Stimulated activated CD4-positive, alpha-beta T cell treated with anti-CD3 and anti-CD28 coated beads, Interleukin-12 subunit alpha, Interleukin-12 subunit beta, amount 100 ng/mL, for 48 hours (primary cell): ENCODE measurements at regions not wholly inside any gene's neighbourhood (a gene's known extent, or its start where the extent isn't known, plus 50 kb on each side); places are given as distances from the start of the nearest gene placed in this dataset.

Experiments used
- DNase-seq, 3 donors: peaks; one replicate each; pipeline ENCODE4 v3.0.0-alpha.2; 2020; ENCODE audit warnings: low read depth in 2 of 3, low spot score in 1 of 3

DNA sequence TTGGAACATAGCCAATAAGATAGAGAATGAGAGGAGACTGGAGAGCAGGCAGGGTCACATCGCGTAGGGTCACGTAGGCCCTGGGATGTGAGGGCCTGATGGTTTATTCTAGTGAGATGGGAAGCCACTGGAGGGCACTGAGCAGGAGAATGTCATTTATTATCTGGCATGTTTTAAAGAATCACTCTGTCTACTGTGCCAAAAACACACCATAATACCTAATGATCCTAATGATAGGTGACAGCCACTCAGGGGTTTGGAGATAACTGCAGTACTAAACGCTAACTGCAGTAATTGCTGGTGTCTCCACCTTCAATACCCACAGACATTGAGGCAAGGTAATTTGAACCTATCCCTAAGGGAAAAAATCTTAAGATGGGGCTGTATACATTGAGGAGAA lies 185.4 kb downstream of the TTLL7 start:
- no peak for DNase-seq

DNA sequence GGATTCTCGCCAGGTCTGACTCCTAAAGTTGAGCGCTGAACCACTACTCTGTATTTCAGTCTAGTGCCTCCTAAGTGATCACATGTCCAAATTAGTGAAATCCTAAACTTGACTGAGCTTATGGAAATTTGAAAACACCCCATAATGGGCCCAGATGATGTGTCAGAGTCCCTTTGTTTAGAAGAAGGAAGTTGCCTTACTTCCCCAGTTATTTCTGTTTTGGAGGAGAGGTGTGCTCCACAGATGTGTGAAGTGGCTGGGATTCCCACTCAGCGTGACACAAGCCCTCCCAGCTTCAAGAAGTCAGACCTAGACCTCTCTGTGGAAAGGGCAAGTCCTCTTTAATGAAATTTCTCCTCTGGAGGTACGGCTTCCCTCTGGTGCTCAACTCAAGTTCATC lies 188.8 kb downstream of the TTLL7 start:
- DNase-seq, result no peak

DNA sequence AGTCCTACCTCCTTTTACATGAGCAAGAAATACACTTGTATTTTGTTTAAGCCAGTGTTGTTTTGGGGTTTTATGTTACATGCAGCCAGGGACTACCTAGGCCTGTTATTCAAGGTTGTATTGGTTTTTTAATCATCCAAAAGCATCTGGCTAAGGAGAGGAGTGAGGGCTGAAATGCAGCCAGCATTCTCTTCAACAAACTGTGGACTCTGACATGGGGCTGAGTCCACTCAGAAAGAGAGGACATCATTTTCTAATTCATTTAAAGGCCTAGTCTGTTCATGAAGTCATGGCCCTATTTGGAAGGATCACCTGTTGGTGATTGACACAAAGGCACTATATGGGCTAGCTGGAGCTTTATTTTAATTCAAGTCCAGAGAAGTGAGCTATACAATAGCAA lies 190.4 kb downstream of the TTLL7 start:
- no peak for DNase-seq

DNA sequence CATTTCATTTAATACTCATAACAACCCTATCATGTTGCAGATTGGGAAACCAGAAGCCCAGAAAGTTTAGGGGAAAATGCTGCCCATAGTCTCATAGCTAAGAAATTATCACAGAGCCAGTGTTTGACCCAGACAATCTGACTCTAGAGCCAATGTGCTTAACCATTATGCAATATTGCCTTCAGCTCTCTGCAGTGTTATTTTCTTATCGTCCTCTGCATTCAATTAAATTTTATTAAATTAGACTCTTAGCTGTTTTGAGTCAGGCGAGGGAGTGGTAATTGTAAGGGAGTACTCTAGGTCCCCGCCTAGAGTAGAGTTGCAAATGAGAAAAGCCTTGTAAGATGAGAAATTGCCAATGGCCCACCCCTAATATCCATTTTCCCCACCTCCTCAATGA lies 191.1 kb downstream of the TTLL7 start:
- DNase-seq, result no peak

- DNase-seq, result no peak
Measured at GRCh38 chr1:83807231-83807630, 191.7 kb downstream of the TTLL7 start.

DNA sequence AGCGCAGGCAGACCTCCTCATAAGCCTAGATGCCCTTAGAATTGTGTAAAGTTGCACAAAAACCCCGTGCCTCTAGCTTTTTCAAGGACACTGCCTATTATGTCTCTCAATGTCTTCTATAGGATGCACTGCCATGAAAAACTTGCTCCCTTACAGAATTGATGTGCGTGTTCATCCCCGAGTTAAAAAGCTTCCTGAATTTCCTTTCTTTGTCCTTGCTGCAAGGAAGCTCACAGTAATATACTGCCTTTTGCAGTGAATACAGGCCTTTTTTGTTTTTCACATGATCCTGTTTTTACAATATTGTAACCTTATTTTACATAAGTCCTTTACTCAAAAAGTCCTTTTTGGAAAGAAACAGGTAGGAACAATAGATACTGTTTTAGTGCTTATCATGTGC lies 193.0 kb downstream of the TTLL7 start:
- DNase-seq, result no peak

DNA sequence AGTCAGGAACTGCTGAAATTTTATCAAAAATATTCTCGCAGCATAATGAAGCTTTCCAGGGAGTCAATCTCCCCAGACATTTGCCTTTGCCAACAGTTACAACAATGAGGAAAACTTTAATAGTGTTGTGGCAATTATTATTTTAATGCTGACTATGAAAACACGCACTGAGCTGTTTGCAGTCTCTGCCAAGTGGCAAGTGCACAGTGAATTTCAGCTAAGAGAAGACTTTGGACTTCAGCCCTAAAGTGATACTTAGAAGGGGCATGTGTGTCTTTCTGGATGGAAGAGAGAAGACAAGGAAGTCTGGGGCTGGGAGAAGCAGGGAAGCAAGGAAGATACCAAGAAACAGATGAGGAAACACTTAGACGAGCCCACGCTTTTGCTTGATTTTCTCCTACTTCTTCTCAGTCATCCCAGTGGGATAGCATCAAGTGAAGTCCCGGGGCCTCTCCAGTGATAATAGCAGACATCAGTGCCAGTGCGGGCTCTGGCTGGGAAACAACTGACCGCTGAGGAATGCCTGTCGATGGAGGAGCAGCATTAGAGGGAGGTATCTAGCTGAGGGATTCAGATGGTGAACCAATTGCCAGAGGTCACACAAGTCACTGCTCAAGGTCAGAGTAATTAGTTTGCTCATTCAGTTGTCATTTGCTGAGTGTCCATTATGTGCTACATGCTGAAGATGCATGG lies 196.3 kb downstream of the TTLL7 start:
- no peak for DNase-seq

GRCh38 chr1:83802023-83802422 lies 196.9 kb downstream of the TTLL7 start:
- DNase-seq, result no peak

DNA sequence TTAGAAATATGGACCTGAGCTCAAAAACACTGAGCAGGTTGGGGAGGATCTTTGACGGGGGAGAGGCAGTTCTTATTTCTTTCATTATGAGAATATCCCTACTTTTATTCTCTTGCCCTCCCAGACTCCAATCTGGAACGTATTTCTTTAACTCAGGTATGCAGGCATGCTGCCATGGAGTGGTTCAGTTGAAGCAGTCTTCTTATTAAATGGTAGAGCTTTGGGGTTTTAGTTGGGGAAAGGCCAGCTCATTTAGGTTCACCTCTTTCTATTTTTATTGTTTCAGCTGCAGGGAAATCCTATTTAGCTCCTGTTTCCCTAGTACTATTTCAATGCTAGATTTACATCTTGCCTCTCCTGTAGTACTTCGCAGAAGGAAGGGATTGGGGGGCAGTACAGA lies 198.9 kb downstream of the TTLL7 start:
- DNase-seq, result no peak

DNA sequence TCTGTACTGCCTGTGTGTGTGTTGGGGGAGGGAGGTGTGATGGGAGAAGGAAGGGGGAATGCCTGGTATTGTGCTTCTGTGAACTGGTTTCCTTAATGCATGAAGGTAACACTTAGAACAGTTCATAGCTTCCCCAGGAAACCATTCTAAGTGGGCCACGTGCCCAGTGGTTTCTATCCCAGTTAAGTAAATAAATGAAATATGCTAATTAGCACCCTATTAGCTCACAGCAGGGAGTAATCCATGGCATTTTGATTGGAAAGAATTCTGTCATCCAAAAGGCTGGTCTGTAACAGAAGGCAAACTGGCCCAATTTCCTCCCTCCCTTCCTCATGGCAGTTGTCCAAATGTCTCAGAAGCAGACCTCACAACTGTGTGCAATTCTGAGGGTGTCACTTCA lies 199.3 kb downstream of the TTLL7 start:
- no peak for DNase-seq

DNA sequence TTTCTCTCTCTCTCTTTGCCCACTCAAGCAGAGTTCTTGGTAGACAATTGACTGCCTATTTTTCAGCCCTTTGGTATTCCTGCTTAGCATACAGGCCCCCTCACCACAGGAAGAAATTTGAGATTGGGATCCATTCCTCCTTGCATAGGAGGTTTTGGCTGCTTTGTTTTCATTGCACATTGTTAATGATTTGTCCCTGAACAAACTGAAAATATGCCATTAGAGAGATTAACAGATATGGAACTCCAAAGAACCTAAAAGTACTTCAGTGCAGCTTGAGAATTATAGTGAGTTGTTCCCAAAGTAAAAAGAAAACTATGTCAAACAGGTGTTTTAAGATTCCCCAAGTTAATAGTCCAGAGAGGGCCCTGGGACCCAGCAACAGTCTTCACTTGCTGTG lies 200.0 kb downstream of the TTLL7 start:
- DNase-seq, result no peak

DNA sequence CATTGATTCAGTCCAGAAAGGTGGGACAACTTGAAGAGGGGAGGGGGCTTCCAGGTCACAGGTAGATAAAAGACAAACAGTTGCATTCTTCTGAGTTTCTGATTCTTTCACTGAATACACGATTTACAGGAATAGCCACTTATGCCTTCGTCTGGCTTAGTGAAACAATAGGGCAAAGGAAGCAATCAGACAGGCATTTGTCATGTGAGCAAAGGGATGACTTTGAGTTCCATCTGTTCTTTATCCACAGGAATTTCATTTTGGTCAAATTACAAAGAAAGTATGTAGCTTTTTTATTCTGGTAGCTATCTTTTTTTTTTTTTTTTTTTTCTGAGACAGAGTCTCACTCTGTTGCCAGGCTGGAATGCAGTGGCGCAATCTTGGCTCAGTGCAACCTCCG lies 202.5 kb downstream of the TTLL7 start:
- DNase-seq, result no peak

GRCh38 chr1:83794384-83794783 lies 204.5 kb downstream of the TTLL7 start:
- no peak for DNase-seq

DNA sequence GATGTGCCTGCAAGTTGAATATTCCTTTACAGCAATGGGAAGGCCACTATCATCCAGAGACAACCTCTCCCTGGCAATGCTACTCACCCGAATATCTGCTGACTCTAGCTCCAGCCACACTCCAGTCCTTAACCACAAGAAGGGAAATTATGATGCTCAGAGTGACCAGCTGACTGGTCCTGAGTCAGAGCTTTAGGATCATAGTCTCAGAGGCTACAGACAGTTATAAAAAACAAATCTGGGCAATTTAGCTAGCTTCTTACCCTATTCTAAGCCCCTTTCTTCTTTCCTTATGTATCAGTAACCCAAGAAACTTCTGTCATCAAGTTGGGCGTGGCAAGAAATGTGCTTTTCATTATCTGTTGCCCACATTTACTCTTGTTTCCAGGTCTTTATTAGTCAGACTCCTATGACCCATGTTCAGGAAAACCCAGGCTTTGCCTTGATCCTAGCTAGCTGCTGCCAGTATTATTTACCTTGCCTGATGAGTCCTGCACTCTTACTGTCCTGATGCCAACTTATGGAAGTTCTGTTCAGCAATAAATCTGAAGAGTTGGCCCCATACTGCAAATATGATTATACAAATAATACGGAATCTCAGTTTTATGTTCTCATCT lies 207.0 kb downstream of the TTLL7 start:
- DNase-seq, result no peak

GRCh38 chr1:83790446-83790845 lies 208.5 kb downstream of the TTLL7 start:
- no peak for DNase-seq

DNA sequence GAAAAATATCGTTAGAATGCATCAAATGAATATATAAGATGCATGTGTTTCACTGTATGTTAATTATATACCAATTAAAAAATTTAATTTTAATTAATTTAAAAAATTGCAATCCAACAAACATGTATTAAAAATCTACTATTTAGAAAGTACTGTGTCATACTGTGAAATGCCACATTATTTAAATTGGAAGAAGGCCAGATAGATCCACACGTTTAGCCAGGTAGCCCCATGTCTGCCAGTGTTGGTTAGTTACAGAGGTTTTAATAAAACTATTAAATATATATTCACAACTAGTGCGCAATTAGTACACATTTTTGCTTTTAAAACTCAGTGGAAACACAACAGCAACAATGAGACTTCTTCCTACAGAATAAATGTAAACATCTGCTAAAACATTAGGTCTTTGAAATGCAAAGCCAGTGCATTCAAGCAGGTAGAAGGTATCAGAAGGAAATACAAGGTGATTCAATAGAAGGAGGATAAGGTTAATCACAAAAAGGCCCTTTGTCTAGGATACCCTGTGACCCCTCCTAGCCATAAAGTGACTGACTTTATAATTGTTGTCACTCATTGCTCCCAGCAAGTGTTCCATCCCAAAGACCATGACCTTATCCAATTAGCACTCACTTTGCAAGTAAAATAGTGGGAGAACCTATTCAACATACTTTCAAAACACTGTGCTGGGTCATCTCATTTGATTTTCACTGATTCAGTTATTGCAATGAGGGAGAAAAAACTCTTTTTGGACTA lies 211.5 kb downstream of the TTLL7 start:
- no peak for DNase-seq

DNA sequence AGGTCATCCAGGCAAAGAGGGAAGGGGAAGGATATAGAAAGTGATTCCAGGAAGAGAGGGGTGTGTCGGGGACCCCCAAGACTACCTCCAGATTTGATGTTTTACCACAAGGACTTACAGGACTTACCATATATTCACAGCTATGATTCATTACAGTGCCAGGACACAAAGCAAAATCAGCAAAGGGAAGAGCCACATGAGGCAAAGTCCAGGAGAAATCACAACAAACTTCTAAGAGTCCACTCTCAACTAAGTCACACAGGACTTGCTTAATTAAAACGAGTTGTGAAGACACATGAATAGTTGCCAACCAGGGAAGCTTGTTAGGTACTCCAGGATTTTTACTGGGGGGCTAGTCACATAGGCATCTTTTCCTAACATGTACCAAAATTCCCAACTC lies 217.3 kb downstream of the TTLL7 start:
- DNase-seq, result no peak

DNA sequence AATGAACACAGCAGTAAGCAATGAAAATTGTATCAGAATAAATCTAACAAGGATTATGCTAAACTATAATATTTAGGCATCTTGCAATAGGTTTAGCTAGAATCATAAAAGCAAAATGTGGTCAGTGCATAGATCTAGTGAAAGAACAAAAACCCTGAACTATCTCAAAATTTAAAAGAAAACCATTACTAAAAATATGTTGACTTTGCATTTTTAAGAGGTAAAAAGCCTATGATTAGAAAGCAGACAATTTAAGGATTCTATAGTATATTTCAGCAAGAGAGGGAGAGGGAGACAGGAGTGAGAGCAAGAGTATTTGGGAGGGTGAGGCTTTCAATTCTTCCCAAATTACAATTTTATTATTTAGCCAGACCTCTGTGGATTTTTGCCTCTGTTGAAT lies 219.4 kb downstream of the TTLL7 start:
- DNase-seq, result no peak

- DNase-seq, result no peak
Measured at GRCh38 chr1:83777758-83778101, 221.2 kb downstream of the TTLL7 start.

DNA sequence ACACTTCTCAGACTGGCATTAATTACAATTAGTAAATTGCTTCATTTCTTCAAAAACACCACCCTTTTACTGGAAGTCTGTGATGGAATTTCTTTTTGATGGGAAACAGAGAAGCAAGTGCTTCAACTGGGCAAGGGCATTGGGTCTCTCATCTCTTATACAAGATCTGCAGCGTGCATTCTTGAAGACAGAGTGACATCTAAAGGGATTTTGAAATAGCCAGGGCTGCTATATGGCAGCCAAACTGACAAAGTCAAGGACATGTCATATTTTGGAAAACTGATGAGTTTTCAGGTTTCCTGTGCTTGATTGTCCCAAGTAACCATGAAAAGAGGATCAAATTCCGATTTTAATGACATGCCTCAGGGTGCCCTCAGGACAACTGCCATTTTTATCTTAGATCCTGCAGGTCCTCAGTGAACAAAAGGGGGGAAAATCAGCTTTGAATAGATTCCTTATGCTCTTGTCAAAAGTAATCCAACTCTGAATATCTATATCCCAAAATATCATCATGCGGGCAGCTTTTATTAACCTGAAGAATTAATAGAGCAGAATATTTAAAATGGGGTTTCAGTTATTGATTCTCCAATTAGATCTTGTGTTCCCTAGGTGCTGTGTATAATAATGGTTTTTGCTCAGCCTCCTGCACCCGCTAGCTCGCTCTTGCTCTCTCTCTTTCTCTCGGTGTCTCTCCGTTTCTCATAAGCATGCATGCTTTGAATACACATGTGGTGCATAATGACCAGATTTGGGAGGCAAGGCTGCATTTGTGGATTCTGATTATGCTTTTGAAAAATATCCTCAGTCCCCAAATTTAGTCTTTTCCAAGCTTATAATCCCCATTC lies 221.8 kb downstream of the TTLL7 start:
- no peak for DNase-seq

GRCh38 chr1:83775977-83776603 lies 222.8 kb downstream of the TTLL7 start:
- DNase-seq, result no peak
